Fibroblast of gingiva (primary cell): ENCODE measurements at regions not wholly inside any gene's neighbourhood (a gene's known extent, or its start where the extent isn't known, plus 50 kb on each side); places are given as distances from the start of the nearest gene placed in this dataset.

Experiments used
- DNase-seq: peaks from one replicate; pipeline ENCODE4 v3.0.0-alpha.2; 2011; ENCODE audit warnings: low read depth

DNA sequence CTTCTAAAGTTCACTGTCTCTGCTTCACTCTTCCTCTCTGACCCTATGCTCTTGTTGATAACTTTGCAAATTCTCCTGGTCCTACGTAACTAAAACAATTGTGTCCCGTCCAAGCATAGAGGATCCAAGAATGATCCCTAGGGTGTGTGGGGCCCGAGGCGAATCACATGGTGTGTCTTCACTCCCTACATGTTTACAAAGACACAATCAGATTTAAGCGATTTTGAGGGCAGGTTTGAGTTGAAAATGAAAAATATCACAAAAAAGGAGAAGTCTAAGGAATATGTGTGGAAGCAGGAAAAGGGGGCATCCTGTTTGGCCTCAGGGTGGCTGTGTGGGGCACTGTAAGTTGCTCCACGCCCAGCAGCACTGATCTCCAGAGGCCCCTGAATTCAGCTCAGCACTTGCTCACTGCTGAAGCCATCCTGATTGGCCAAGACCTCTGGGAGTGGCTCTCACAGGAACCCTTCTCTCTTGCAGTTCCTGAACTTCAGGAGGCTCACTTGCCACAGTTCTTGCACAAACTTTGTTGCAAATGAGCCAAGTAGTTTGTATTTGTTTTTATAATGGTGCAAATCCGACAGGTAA, 363.6 kb downstream of the ZNF521 start:
- no peak for DNase-seq

DNA sequence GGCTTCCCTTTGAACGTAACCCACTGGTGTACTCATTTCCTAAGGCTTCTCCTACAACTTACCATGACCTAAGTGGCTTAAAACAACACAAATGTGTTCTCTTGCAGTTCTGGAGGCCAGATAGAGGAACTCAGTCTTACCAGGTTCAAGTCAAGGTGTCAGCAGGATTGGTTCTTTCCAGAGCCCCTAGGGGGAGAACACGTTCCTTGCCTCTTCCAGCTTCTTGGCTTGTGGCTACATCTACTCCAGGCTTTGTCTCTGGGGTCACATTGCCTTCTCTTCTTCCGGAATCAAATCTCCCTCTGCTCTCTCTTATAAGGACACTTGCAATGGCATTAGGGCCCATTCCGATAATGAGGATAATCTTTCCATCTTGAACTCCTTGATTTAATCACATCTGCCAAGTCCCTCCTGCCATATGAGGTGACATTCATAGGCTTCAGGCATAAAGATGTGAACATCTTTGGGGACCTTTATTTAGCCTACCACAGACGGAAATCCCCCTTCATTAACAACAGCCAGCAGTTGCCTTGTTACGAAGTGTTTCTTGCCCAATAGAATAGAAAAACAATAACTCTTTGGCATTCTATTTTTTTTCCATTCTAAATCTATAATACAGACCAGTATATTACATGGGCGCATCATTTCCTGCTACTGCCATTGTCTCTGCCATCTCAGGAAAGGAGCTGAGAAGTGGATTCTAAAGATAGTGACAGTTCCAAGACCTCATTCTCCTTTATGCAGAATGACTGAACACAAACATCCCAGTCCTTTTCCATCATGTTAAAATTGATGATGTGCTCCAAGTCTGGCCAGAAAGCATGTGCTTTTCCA, 362.0 kb downstream of the ZNF521 start:
- DNase-seq = no peak

DNA sequence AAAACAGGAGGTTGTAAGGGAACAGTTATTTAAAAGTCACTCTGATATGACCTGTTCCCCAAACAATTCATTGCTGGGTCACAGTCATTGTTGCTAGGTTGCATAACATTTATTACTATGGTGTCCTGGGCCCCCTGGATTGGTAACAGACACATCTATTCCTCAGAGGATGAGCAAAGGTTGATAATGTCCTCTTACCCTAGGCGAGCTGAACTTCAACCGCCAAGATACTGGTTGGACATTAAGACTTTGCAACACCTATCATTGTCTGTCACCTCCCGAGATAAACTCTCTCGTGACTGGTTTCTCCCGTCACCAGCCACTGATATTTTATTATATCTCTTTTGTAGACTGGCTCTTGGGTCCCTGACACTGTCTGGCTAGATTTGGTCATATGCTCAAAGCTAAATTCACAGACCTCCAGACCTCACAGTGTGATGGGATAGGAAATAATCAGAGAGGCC, 361.3 kb downstream of the ZNF521 start:
- DNase-seq = no peak

DNA sequence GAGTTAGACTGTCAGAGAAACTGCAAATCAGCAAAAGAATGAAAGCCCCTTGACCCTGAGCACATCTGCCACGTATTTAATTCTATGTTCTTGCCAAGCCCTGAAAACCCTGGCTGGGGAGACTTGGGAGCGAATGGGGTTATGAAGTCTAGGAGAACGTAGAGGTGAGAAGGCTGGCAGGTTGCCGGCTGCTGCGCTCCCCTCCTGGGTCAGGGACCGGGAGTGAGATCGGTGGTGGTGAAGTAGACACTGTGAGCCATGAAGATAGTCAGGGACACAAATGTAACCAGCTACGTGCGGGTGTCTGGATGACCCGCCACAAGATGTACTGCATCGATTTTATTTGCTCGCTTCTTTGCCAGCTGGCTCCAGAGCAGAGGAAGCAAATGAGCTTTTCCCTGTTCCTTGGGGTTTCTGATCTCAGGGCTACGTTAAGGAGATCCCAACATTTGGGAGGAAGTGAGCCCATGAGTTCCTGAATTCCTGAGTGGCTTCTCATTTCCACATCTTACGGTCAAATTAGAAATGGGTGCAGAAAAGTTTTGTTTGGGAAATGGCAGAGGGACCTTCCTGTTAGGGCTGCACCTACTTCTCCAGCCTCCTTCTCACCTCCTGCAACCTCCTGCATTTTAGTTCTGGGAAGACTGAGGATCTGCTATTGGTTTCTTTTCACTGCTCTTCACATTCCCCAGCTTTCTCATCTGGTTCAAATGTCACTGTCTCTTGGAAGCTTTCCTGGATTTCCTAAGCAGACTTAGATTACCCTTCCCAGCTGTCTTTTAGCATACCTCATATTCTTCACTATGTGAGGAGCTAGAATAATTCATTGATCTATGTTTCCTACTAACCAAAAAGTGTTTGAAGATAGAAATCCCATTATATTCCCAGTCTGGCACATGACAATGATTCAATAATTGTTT, 360.6 kb downstream of the ZNF521 start:
- peak; percentile 28 for DNase-seq

DNA sequence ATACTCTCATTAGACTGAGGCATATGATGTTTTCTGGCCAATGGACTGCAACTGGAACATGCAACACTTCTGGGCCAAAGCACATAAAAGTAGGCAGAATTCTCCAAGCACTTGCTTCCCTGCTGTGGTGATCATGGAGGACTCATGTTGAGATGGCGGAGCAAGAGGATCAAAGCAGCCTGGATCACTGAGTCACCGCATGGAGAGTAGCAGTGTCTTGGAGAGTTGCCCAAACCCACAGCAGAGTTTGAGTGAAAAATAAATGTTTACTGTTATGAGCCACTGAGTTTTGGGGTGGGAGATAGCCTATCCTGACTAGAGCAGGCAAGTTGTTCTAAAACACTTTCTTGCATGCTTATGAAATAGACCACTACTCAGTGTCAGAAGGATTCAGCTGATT, 359.5 kb downstream of the ZNF521 start:
- DNase-seq = no peak

DNA sequence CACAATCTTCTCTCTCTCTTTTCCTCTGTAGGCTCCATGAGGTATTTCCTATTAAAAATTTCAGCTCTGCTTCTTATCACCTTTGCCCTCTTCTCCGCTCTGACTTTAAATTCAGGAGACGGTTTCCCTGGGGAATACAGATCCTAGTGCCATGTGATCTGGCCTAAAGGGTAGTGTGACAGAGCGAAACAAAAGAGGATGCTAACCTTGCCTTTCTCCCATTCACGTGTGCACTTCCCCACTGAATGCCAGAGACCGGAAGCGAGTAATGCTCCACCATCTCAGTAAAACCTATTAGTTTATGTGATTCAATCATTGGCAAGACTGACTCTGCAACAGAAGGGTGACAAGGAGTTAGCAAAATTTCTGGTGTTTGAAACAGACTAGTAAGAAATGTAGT, 358.3 kb downstream of the ZNF521 start:
- DNase-seq = no peak

DNA sequence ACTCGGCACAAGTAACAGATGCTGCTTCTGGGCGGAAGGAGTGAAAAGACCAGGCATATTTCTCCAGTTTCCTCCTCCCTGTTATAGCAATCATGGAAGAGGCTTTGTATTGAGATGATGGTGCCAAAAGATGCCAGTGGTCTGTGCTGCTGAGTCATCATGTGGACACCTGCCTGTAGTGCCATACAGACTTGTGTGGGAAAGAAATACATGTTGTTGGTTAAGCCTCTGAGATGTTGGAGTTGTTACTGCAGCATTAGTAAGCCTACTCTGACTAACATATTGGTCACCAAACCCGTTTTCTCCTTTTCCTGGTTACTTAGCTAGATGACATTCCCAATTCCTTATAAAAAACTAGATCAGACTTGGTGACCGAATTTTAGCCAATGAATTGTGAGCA, 356.9 kb downstream of the ZNF521 start:
- DNase-seq = no peak

DNA sequence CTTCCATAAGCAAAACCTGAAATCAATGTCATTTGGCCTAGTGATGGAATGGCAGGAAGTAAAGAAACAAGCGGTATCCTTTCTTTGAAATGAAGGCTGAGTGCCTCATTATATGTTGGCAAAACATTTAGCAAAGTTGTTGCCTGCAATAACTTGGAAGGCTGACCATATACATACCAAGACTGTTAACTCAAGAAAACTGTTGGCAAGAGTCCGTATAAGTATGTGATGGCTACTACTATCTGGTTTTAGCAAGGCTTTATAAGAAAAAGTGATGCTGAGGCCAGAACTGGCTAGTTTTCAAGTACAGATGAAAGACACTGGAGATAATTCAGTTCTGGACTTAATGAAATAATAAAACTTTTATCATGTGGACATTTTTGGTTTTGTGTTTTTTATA, 356.2 kb downstream of the ZNF521 start:
- DNase-seq = peak; percentile 47

DNA sequence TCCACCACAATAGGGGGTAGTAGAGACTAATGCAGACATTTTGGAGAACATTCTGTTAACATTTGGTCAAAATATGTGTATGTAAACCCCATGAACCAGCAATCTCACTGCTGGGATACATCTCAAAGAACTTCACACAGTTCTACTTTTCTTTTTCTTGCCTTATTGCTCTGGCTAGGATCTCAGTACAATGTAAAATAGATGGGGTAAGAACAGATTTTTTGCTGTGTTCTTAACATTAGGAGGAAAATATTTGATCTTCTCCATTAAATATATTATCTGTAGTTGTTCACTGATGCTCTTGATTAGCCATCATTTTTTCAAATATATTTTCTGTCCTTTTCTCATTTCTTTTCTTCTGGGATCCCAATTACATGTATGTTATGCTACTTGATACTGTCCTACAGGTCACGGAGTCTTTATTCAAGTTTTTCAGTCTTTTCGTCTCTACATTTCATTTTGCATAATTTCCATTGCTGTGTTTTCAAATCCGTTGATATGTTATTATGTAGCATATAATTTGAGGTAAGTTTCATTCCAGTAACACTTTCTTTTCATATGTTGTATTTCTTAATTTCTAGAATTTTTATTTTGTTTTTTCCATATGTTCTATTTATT, 352.2 kb downstream of the ZNF521 start:
- no peak for DNase-seq

DNA sequence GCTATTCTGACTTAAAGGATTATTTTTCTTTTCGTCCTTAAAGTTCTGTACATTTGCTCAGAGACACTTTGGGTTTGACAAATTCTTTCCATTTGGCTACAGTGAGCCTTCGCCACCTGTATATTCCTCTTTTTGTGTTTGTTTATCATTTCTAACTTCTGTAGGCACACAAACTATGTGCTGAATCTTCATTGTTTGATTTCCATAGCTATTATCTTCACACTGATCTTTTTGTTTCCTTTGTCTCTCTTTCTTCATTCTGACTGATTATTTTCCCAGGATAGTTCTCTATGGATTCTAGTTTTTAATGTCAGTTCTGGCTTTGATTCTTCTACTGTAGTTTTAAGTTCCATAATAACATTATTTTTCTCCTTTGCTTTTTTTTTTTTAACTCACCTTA, 350.2 kb downstream of the ZNF521 start:
- DNase-seq = no peak

DNA sequence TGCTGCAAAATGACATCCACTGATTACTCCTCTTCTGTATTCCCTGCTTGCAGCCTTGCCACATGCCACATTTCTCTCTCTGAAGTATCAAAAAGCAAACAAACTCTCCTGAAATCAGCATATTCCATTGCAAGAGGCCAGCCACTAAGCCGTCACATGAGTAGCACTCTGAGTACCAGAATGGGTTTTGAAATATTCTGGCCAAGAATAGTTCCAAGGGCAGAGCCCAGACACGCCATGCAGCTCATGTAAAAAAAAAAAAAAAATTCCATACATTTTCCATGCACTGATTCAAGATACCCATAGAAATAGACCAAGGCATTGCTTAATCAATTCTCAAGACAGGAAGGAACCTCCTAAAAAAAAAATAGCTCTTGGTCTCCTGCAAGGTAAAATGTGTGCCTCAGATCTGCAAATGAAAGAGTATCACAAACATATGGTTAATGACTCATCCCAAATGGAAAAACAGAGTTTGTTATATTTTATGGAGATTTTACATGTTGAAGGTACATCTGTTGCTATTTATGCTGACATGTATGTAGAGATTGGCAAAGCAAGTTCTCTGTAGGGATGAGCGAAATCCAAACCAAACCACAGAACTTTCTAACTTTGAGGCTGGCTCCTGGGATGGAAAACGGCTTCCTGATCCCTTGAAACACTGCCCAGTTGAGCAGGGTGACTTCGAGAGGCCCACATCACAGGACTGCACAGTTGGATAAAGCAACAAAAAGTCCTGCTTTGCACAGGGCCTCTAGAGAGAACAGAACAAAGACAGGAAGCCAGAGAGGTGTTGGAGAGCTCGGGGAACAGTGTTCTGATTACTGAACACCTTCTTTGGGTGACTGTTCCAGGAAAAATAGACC, 346.2 kb downstream of the ZNF521 start:
- DNase-seq = peak; percentile 94

DNA sequence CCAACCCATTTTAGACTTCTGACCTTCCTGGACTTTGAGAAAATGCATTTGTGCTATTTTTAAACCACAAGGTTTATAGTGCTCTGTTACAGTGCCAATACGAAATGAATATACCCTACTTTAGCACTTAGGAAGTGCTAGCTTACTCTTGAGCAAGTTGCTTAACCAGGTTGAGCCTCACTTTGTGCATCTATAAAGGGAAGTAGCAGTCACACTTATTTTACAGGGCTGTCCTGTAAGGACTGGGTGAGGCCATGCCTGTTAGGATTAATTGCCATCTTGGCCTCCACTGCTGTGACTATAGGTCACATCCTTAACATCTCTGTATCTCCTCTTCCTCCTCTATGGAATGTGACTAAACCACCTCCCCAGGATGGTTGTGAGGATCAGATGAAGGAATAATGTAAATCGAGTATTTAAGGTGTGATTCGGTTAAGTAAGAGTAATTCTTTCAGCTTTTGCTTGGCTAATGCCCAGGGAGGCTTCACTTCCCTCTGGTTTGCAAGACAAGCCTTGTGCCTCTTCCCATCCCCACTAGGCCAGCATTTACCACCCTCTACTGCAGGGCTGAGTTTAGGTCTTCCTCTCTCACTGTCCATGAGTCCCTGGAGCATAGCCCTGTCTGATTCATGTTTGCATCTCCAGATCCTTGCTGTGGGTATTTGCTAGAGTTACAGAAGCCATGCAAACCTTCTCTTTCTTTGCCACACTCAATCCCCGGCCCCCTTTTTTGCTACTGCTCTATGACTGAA, 341.2 kb downstream of the ZNF521 start:
- peak; percentile 30 for DNase-seq
